ENCODE measurements at regions not wholly inside any gene's neighbourhood (a gene's known extent, or its start where the extent isn't known, plus 50 kb on each side); places are given as distances from the start of the nearest gene placed in this dataset.

DNA sequence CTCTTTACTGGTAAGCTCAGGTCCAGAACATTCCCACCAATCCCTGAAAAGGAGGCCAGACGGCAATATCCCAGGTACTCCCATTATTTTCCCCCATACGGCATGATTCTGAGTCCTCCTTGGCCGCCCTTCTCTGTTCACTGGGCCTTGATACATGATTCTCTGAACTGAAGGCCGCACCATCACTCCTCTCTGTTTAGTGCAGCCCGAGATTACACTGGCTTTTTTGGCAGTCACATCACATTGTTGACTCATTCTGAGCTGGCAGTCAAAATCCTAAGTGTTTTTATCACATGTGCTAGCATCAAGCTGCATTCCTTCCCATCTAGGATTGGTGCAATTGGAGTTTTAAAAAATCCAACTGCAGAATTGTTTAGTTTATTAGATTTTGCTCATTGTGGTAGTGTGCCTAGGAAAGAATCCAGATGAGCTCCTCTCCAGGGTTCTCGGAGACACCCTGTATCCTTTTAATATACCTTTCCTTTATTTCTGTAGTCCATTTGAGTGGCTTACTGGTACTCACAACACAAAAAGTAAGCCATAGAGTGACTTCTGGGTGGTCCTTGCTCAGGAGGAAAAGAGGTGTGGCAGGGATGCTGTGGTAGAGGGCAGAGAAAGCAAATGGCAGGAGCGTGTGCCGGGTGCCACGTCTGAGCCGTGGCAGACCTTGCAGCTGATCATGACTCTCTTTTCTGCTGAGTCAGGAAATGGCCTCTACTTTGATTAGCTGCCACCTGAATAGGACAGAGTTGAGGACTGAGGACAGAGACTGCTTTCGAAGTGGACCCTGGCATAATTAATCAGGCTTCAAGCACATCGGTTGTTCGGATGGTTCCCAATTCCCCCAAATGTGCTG is 121.1 kb upstream of the IL12B start:
- TF ChIP-seq POLR2A (IDR thresholded peaks at IDR 0.05), result no peak
- TF ChIP-seq, protein P1, sequence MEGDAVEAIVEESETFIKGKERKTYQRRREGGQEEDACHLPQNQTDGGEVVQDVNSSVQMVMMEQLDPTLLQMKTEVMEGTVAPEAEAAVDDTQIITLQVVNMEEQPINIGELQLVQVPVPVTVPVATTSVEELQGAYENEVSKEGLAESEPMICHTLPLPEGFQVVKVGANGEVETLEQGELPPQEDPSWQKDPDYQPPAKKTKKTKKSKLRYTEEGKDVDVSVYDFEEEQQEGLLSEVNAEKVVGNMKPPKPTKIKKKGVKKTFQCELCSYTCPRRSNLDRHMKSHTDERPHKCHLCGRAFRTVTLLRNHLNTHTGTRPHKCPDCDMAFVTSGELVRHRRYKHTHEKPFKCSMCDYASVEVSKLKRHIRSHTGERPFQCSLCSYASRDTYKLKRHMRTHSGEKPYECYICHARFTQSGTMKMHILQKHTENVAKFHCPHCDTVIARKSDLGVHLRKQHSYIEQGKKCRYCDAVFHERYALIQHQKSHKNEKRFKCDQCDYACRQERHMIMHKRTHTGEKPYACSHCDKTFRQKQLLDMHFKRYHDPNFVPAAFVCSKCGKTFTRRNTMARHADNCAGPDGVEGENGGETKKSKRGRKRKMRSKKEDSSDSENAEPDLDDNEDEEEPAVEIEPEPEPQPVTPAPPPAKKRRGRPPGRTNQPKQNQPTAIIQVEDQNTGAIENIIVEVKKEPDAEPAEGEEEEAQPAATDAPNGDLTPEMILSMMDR (IDR thresholded peaks at IDR 0.05), result no peak
